ENCODE measurements at regions not wholly inside any gene's neighbourhood (a gene's known extent, or its start where the extent isn't known, plus 50 kb on each side); places are given as distances from the start of the nearest gene placed in this dataset.

- no peak for DNase-seq
- 70 to 80% (median 76%) methylated on average over 6 of the region's 6 CpGs for WGBS, 5 donors
- Histone ChIP-seq H3K27ac (no peak overlapping the region), H3K36me3 (no peaks in the 10 kb centered on the region), H3K27me3 (replicated peaks in 1 of 7) (no peaks in the 10 kb centered on the region), H3K9me3 (no peaks in the 10 kb centered on the region), H3K4me3 (no peak overlapping the region), H3K4me1 (no peaks in the 10 kb centered on the region)
- no peak for TF ChIP-seq POLR2A (IDR thresholded peaks at IDR 0.05)
- TF ChIP-seq POLR2AphosphoS5 (IDR thresholded peaks at IDR 0.05): no peak
- TF ChIP-seq CTCF (IDR thresholded peaks at IDR 0.05 in 8 of 11, conservative IDR thresholded peaks at IDR 0.05 in 3 of 11): no peak
- intact Hi-C loops (cut with DNase I; ENCODE audit: low total_unique reads): no loop called here
Measured at GRCh38 chr2:200089040-200089755, 133.8 kb downstream of the MAIP1 start.

GRCh38 chr2:200089756-200090109 is 134.4 kb downstream of the MAIP1 start:
- no peak for DNase-seq
- Histone ChIP-seq H3K27me3 (replicated peaks in 1 of 7) (no peaks in the 10 kb centered on the region), H3K27ac (no peak overlapping the region), H3K9me3 (no peaks in the 10 kb centered on the region), H3K4me3 (no peak overlapping the region), H3K36me3 (no peaks in the 10 kb centered on the region), H3K4me1 (no peaks in the 10 kb centered on the region)
- 75 to 89% (median 80%) methylated on average over 6 of the region's 6 CpGs for WGBS, 5 donors
- TF ChIP-seq POLR2A (IDR thresholded peaks at IDR 0.05): no peak
- TF ChIP-seq CTCF (IDR thresholded peaks at IDR 0.05 in 8 of 11, conservative IDR thresholded peaks at IDR 0.05 in 3 of 11): no peak
- TF ChIP-seq POLR2AphosphoS5 (IDR thresholded peaks at IDR 0.05): no peak
- intact Hi-C loops (cut with DNase I; ENCODE audit: low total_unique reads): no loop called here

- Histone ChIP-seq H3K4me1 (no peaks in the 10 kb centered on the region), H3K27me3 (replicated peaks in 1 of 7) (no peaks in the 10 kb centered on the region), H3K36me3 (no peaks in the 10 kb centered on the region), H3K27ac (no peak overlapping the region), H3K4me3 (no peak overlapping the region), H3K9me3 (no peaks in the 10 kb centered on the region)
- intact Hi-C loops (cut with DNase I; ENCODE audit: low total_unique reads): no loop called here
- no peak for DNase-seq
- TF ChIP-seq POLR2AphosphoS5 (IDR thresholded peaks at IDR 0.05): no peak
- TF ChIP-seq CTCF (IDR thresholded peaks at IDR 0.05 in 8 of 11, conservative IDR thresholded peaks at IDR 0.05 in 3 of 11): no peak
- no peak for TF ChIP-seq POLR2A (IDR thresholded peaks at IDR 0.05)
- WGBS, 5 donors: 85 to 94% (median 91%) methylated on average over 6 of the region's 6 CpGs
Measured at GRCh38 chr2:200090683-200091082, 135.3 kb downstream of the MAIP1 start.

- Histone ChIP-seq H3K27ac (no peak overlapping the region), H3K36me3 (no peaks in the 10 kb centered on the region), H3K27me3 (replicated peaks in 1 of 7) (no peaks in the 10 kb centered on the region), H3K4me3 (no peak overlapping the region), H3K9me3 (no peaks in the 10 kb centered on the region), H3K4me1 (no peaks in the 10 kb centered on the region)
- intact Hi-C loops (cut with DNase I; ENCODE audit: low total_unique reads): no loop called here
- TF ChIP-seq CTCF (IDR thresholded peaks at IDR 0.05 in 8 of 11, conservative IDR thresholded peaks at IDR 0.05 in 3 of 11): no peak
- TF ChIP-seq POLR2A (IDR thresholded peaks at IDR 0.05): no peak
- no peak for TF ChIP-seq POLR2AphosphoS5 (IDR thresholded peaks at IDR 0.05)
- no peak for DNase-seq
- 65 to 86% (median 73%) methylated on average over 2 of the region's 2 CpGs for WGBS, 5 donors
Measured at GRCh38 chr2:200091126-200091525, 135.7 kb downstream of the MAIP1 start.

Data from spleen (tissue), 11 donors.